HEK293 (cell line): ENCODE measurements at regions not wholly inside any gene's neighbourhood (a gene's known extent, or its start where the extent isn't known, plus 50 kb on each side); places are given as distances from the start of the nearest gene placed in this dataset.
A peak's percentile ranks its signal among the peaks of the same experiment; 100 is the strongest.

Experiments
- CTCF ChIA-PET: fragments of 350-600 bp; formaldehyde crosslinking; extraction: SDS; loops from one replicate; lab custom pipeline; 2021; ENCODE audit warnings: antibody characterized with exemption; lab: Yijun Ruan, JAX
- POLR2A ChIA-PET: fragments of 300-600 bp; formaldehyde crosslinking; extraction: SDS; loops from one replicate; lab custom pipeline; 2020; ENCODE audit warnings: antibody characterized with exemption, inconsistent platforms; lab: Yijun Ruan, JAX
- H3K27ac ChIP-seq: fragments of 200-500 bp; sonication (Bioruptor generic); 2 replicates; pipeline ENCODE4 v1.5.1; 2014; ENCODE audit warnings: low read depth, low read length, control low read depth, inconsistent platforms; ENCODE audit errors: extremely low read depth
- H3K36me3 ChIP-seq, 2 experiments: fragments of 200-500 bp in 1 of 2; sonication (Bioruptor generic) in 1 of 2; 1 replicate in 1 of 2; 2 replicates in 1 of 2; pipeline ENCODE4 v1.5.1; 2014 to 2017; ENCODE audit warnings: inconsistent platforms in 2 of 2, low read length in 2 of 2; ENCODE audit not compliant: control insufficient read depth in 2 of 2, insufficient read depth in 1 of 2
- H3K4me1 ChIP-seq: fragments of 200-500 bp; sonication (Bioruptor generic); 2 replicates; pipeline ENCODE4 v1.5.1; 2014; ENCODE audit warnings: mild to moderate bottlenecking, low read length, inconsistent platforms; ENCODE audit not compliant: control insufficient read depth, insufficient read depth
- H3K4me3 ChIP-seq: 2 replicates; pipeline ENCODE4 v1.5.1; 2011; ENCODE audit warnings: low read depth, mild to moderate bottlenecking, control low read depth, low read length, moderate library complexity
- H3K9me3 ChIP-seq: fragments of 200-500 bp; sonication (Bioruptor generic); 2 replicates; pipeline ENCODE4 v1.5.1; 2014; ENCODE audit warnings: low read depth, low read length, inconsistent platforms; ENCODE audit not compliant: control insufficient read depth, insufficient read depth
- EGR2 ChIP-seq: fragments of 450-650 bp; formaldehyde crosslinking; IDR thresholded peaks from 2 replicates; pipeline ENCODE4 v1.5.1; 2016; ENCODE audit warnings: low read depth, missing biosample characterization, missing genetic modification characterization
- OVOL3 ChIP-seq: fragments of 450-650 bp; formaldehyde crosslinking; IDR thresholded peaks from 2 replicates; pipeline ENCODE4 v1.5.1; 2016; ENCODE audit warnings: missing biosample characterization, missing genetic modification characterization
- PATZ1 ChIP-seq: fragments of 450-650 bp; formaldehyde crosslinking; IDR thresholded peaks from 2 replicates; pipeline ENCODE4 v1.5.1; 2016; ENCODE audit warnings: missing biosample characterization, missing genetic modification characterization
- PRDM10 ChIP-seq: fragments of 450-650 bp; formaldehyde crosslinking; IDR thresholded peaks from 2 replicates; pipeline ENCODE4 v1.5.1; 2016; ENCODE audit warnings: missing biosample characterization, missing genetic modification characterization
- ZBTB48 ChIP-seq: fragments of 450-650 bp; formaldehyde crosslinking; IDR thresholded peaks from 2 replicates; pipeline ENCODE4 v1.5.1; 2016; ENCODE audit warnings: missing biosample characterization, missing genetic modification characterization
- ZBTB7A ChIP-seq: fragments of 450-650 bp; formaldehyde crosslinking; IDR thresholded peaks from 2 replicates; pipeline ENCODE4 v1.5.1; 2016; ENCODE audit warnings: low read depth, missing biosample characterization, missing genetic modification characterization
- ZFHX2 ChIP-seq: fragments of 450-650 bp; formaldehyde crosslinking; conservative IDR thresholded peaks from 2 replicates; pipeline ENCODE4 v1.5.1; 2016; ENCODE audit warnings: missing biosample characterization, missing genetic modification characterization
- ZNF133 ChIP-seq: fragments of 450-650 bp; formaldehyde crosslinking; IDR thresholded peaks from 2 replicates; pipeline ENCODE4 v1.5.1; 2016; ENCODE audit warnings: missing biosample characterization, missing genetic modification characterization
- ZNF398 ChIP-seq: fragments of 450-650 bp; formaldehyde crosslinking; IDR thresholded peaks from 2 replicates; pipeline ENCODE4 v1.5.1; 2017; ENCODE audit warnings: missing biosample characterization, missing genetic modification characterization
- ZNF473 ChIP-seq: fragments of 450-650 bp; formaldehyde crosslinking; IDR thresholded peaks from 2 replicates; pipeline ENCODE4 v1.5.1; 2017; ENCODE audit warnings: missing biosample characterization, missing genetic modification characterization
- ZNF639 ChIP-seq: fragments of 450-650 bp; formaldehyde crosslinking; IDR thresholded peaks from 2 replicates; pipeline ENCODE4 v1.5.1; 2016; ENCODE audit warnings: missing biosample characterization, missing genetic modification characterization
- ZNF658 ChIP-seq: fragments of 450-650 bp; formaldehyde crosslinking; IDR thresholded peaks from 2 replicates; pipeline ENCODE4; 2016; ENCODE audit warnings: missing biosample characterization, missing genetic modification characterization

- H3K4me1 ChIP-seq = peaks cover 12% of the 10 kb centered on the region
- POLR2A ChIA-PET = no interaction called here
- no peak for TF ChIP-seq ZNF133 (tag by site-specific recombination)
- TF ChIP-seq ZBTB48 (tag by site-specific recombination) = peak; percentile 91
- TF ChIP-seq, all 188 proteins: peak for 1
- Histone ChIP-seq H3K36me3 (no peaks in the 10 kb centered on the region), H3K27ac (peak overlapping the region; percentile 4; the same call in 1 of the 2 replicates), H3K9me3 (no peaks in the 10 kb centered on the region), H3K4me3 (no peak overlapping the region)
- CTCF ChIA-PET = interaction anchor here (1.0 kb wide), 1 partner anchor 186 kb away, joined by 3 read pairs; no protein-coding TSS in a partner anchor
Measured at GRCh38 chr3:18080198-18080689, 337.8 kb upstream of the TBC1D5 start.

- POLR2A ChIA-PET = no interaction called here
Measured at GRCh38 chr3:18079739-18080138, 337.3 kb upstream of the TBC1D5 start.

More at GRCh38 chr3:18079739-18080138, 337.3 kb upstream of the TBC1D5 start:
- H3K36me3 ChIP-seq = no peaks in the 10 kb centered on the region
- TF ChIP-seq OVOL3 (tag by site-specific recombination) = no peak
- peak; percentile 95 for TF ChIP-seq ZNF398 (tag by site-specific recombination)
- 0 out of 2 replicates have a peak, but pooled peaks have one; percentile 53 for TF ChIP-seq PATZ1 (tag by site-specific recombination)
- TF ChIP-seq ZNF639 (tag by site-specific recombination) = no peak
- peak; percentile 68; the same call in 1 of the 2 replicates for TF ChIP-seq EGR2 (tag by site-specific recombination)
- no peak for TF ChIP-seq ZNF473 (tag by site-specific recombination)
- 0 out of 2 replicates have a peak, but pooled peaks have one; percentile 7 for TF ChIP-seq PRDM10 (tag by site-specific recombination)
- no peak for TF ChIP-seq ZNF658 (tag by site-specific recombination)
- no peak for TF ChIP-seq ZBTB7A (tag by site-specific recombination)
- peak; percentile 64 for TF ChIP-seq ZFHX2 (tag by site-specific recombination)
- TF ChIP-seq, all 188 proteins: peak for 5
- no peaks in the 10 kb centered on the region for H3K9me3 ChIP-seq
- H3K4me3 ChIP-seq = no peak overlapping the region
- H3K27ac ChIP-seq = peak overlapping the region; percentile 4; the same call in 1 of the 2 replicates
- CTCF ChIA-PET = interaction anchor here (1.0 kb wide), 1 partner anchor 186 kb away, joined by 3 read pairs; no protein-coding TSS in a partner anchor
- H3K4me1 ChIP-seq = peaks cover 9% of the 10 kb centered on the region; the same call in 1 of the 2 replicates
